ENCODE measurements at regions not wholly inside any gene's neighbourhood (a gene's known extent, or its start where the extent isn't known, plus 50 kb on each side); places are given as distances from the start of the nearest gene placed in this dataset.

DNA sequence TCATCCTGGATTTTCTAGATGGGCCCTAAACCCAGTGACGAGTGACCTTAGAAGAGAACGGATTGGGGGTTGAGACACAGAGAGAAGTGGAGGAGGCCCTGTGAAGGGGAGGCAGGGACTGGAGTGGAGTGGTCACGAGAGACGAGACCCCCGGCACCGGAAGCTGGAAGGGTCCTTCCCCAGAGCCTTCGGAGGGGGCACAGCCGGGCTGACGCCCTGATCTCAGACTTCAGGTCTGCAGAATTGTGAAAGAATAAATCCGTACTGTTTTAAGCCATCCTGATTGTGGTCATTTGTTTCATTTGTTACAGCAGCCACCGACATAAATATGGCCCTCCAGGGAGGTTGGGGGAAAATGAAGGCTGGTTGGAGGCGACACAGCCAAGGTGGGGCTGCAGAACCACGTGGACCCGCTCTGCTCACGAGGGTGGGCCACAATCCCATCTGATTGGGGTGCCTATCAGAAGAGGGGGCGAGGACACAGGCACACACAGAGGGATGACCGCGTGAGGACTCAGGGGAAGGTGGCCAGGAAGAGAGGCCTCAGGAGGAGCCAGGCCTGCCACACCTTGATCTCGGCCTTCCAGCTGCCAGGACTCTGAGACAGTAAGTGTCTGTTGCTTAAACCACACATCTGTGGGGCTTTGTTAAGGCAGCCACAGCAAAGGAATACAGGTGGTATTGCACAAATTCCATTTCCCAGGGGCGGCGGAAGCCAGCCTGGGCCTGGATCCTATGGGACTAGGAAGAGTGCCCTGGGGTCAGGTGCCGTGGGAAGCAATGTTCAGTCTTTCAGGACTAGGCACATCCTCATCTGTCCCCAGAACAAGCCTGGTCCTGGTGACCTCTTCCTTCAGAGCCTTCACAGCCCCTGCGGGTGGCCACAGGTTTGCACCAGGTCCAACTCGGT, 73.3 kb upstream of the SHANK2 start:
- TF ChIP-seq, protein P1, sequence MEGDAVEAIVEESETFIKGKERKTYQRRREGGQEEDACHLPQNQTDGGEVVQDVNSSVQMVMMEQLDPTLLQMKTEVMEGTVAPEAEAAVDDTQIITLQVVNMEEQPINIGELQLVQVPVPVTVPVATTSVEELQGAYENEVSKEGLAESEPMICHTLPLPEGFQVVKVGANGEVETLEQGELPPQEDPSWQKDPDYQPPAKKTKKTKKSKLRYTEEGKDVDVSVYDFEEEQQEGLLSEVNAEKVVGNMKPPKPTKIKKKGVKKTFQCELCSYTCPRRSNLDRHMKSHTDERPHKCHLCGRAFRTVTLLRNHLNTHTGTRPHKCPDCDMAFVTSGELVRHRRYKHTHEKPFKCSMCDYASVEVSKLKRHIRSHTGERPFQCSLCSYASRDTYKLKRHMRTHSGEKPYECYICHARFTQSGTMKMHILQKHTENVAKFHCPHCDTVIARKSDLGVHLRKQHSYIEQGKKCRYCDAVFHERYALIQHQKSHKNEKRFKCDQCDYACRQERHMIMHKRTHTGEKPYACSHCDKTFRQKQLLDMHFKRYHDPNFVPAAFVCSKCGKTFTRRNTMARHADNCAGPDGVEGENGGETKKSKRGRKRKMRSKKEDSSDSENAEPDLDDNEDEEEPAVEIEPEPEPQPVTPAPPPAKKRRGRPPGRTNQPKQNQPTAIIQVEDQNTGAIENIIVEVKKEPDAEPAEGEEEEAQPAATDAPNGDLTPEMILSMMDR (IDR thresholded peaks at IDR 0.05), result no peak
- TF ChIP-seq POLR2A (IDR thresholded peaks at IDR 0.05), result no peak

All from uterus (tissue), 2 donors.